NCI-H82 (cell line): ENCODE measurements at regions not wholly inside any gene's neighbourhood (a gene's known extent, or its start where the extent isn't known, plus 50 kb on each side); places are given as distances from the start of the nearest gene placed in this dataset.

ENCODE experiments used
- DNase-seq: peaks from one replicate; lab custom pipeline; 2025; lab: John Stamatoyannopoulos, UW

DNA sequence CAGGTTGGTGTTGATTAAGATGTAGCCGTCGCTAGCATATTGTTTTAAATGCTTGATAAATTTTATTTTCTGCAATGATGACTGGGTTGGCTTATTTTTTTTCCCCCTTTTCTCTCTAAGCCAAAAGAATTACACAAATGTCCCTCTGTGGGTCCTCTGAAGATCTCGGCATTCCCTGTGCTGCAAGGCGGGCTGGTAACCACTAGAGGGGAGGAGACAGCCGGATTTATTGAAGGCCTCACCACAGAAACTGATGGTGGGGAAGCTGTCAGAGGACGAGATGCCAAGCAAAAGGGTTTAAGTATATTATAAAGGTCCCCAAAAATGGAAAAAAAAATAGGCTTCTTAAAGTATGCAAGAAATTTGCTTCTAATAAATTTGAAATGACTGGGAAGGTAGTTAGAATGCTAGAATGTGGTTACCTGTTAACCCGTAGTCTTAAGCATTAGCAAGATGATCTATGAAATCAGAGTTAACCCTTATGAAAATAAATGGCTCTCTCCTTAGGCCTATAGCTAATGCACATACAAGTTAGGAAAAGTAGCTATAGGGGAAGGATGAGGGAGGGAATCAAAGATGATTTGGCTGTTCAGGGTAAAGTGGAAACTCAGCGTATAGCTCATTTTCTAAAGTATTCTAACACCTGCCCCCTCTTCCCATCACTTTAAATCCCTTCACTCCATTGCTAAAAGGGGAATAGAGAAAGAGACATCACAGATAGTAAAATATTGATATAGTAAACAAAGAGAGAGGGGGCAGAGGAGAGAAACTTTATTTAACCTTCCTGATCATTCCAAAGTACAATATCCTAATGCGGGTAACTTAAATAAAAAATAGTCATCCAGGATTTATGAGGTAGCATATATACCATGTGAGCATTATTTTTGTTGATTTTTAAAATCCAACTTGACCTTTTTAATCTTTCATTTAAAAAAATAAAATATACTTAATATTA, 894.5 kb upstream of the POU3F3 start:
- peak; percentile 57 for DNase-seq

- DNase-seq, result no peak
These were observed 893.8 kb upstream of the POU3F3 start for GRCh38 chr2:103960129-103960513.

DNA sequence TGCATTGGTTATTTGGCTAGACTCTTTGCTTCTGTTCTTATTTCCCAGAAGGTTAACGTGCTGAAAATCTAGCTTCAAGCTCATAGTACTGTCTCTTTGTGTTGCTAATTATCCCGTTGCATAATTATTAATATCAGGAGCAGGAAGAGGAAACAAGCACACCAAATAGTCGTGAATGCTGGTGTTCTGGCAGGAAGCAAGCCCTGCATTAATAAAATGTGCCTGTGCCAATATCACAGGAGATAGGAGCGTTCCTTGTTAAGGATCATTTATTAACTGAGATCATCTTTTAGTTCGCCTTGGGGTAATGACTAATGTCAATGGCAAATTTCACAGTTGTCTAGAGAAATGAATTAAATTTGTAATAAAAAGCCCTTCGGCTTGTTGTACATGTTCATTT, 893.0 kb upstream of the POU3F3 start:
- no peak for DNase-seq

GRCh38 chr2:103961862-103962261, 892.1 kb upstream of the POU3F3 start:
- no peak for DNase-seq

DNA sequence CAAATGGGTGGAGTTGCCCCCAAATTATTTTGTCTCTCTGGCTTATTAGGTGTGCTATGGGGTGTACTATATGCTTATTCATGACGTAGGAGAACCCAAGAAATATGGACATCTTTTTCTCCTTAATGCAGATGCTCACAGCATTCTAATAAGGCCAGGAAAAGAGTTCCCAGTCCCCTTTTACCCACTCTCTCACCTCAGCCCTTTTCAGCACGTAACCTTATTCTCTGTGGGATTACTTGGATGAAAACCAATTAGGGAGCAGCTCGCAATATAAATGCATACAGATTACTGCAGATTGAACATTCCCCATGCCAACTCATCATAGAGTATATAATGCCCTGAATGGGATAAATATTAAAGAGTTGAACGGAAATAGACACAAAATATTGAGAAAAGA, 891.2 kb upstream of the POU3F3 start:
- DNase-seq, result no peak

- DNase-seq, result no peak
These were observed 890.7 kb upstream of the POU3F3 start for GRCh38 chr2:103963146-103963725.

DNA sequence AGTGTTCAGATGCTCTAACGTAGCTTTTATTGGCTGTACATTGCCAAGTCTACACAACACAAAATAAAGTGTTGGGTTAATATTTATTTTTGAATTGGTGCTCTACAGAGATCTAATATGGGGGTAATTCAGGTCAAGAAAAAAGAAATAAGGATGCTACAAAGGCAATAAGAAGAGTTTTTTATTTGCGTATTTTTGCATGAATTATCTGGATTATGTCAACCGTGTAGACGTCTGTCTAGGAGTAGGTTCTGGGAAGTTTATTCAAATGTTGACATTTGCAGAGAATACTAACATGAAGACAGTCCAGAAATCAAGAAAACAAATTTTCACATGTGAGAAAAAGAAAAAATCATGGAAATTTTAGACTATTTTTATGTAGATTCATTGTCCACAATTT, 876.7 kb upstream of the POU3F3 start:
- no peak for DNase-seq

- DNase-seq, result no peak
These were observed 876.2 kb upstream of the POU3F3 start for GRCh38 chr2:103977668-103978067.

DNA sequence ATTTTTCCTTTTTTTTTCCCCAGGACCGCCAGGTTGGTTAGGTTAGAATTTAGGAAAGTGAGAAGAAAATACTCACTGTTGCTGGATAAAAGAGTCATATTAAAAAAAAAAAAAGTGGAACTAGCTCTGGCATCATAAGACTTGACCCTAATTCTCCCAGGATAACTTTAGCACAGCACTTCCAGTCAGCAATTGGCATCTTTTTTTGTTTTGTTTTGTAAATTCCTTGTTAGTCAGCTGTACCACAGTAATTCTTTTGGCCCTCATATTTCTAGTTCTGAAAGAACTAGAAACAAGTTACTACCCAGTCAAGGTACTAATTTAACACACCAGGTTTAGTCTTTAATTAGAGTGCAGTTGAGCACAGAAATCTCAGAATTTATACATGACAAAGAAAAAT, 873.5 kb upstream of the POU3F3 start:
- DNase-seq, result no peak

DNA sequence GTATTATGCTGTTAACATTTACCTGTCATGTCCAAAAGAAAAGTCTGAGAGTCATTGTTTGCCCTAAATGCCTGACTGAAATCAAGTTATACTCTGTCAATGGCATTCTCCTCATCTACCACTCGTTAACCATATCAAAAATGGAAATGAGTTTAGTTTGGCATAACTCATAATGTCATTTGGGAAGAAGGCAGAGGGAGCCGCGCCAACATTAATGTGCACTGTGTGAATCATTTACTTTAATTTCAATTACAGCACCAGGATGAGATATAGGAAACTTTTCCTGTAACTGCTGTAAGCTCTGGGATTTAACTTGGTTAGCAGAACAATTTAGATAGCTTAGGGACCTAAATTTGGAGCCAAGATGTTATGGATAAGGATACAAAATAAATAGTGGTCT, 871.2 kb upstream of the POU3F3 start:
- no peak for DNase-seq

GRCh38 chr2:103986001-103986400, 867.9 kb upstream of the POU3F3 start:
- no peak for DNase-seq

DNA sequence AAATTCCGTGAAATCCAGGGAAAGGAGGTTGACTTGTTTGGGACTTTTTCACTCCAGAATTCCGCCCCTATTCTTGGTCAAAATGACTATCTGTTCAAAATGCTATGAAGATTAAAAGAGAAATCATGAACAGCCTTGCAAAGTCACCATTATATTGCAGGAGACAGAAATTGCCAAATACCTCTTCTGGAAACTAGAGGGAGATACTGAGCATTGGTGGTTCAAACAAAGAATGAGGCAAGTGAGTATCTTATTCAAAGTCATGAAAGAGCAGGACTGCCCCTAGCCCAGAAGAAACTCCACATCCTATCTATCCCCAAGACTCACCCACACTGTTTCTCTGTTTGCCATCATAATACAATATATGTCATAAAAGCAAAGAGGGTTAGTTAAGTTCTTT, 862.3 kb upstream of the POU3F3 start:
- DNase-seq, result no peak

DNA sequence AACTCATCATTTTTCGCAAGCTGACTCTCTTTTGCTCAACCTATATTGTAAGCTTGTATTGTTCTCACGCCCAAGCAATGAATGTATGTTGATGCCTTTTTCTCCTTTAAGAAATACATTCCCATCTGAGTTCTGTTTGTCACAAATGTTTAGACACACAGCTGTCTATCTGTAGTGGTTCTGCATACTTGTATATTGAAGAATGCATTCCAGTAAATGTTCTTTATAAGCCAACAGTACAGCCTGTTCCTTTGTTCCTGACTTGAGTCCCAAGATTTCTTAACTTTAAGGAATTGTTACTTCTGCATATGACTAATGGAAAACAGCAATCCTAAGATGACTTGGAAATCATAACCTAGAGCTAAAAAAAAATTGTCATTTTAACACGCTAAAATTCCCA, 849.1 kb upstream of the POU3F3 start:
- DNase-seq, result no peak

GRCh38 chr2:104016801-104017200, 837.1 kb upstream of the POU3F3 start:
- DNase-seq, result no peak

DNA sequence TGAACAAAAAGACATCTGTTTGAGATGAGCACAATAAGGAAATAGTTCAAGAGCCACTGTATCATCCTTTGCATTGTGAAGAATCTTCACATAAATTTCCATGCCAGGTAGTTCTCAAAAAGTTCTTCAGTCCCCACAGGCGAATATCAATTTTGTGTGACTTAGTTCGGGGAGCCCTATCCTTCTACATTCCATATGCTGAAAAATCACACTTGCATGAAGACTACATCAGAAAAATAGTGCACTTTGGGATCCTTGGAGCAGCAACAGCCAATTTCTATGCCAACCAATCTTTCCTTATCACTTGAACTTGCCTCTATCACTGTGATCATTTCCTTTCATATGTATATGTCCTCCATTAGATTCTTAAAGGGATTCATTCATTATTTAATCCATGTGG, 830.6 kb upstream of the POU3F3 start:
- no peak for DNase-seq

DNA sequence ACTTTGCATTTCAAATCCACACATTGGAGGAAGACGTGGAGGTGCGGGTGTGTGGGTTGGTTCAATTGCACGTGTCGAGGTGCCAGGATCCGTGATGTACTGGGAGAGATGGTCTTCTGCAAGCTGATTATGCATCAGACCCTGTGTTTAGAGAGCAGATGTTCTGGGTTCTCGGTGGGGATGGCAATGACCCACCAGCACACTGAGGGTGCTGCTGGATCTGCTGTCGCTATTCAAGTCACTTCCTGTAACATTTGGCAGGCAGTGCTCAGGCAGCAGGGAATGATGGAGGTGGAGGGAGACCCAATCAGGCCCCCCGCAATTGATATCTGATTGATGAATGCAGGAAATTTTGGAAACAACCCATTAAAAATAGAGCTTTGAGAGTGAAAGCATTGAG, 830.1 kb upstream of the POU3F3 start:
- DNase-seq, result no peak

DNA sequence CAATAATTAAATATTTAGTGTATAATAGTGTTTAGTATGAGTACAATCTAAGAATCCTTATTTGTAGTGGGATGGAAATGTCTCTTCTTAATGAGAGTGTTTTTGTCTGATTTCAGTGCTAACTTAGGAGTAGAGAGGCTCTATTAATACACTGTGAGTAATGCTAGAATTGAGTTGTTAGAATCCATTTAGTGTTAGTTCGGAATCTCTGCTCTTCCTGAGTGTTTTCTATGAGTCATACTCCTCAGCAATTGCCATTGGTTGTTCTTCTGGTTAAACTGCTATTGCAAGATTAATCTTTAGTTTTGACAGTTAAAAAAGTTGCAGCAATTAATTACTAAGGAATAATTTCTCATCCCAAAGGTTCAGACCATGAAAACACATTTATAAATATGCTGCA, 828.6 kb upstream of the POU3F3 start:
- no peak for DNase-seq

- no peak for DNase-seq
These were observed 827.2 kb upstream of the POU3F3 start for GRCh38 chr2:104026725-104027124.

GRCh38 chr2:104027321-104027720, 826.6 kb upstream of the POU3F3 start:
- DNase-seq, result no peak

DNA sequence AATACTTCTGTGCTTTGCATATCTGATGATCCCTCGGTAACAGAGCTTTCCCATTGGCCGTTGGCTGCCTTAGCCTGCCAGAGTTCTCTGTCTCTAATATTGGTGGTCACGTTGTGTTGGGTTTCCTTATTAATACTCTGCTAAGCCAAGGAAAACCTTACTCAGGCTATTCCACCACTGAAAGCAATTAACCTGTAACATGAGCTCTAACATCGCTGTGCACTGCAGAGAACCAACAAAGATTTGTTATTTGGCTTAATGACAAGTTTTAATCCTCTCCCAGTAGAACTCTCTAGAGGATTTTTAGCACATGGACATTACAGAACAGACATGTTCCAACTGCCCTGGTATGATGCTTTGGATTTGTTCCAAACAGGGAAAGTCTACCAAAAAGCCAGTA, 825.9 kb upstream of the POU3F3 start:
- peak; percentile 10 for DNase-seq

GRCh38 chr2:104033399-104033798, 820.5 kb upstream of the POU3F3 start:
- peak; percentile 6 for DNase-seq

DNA sequence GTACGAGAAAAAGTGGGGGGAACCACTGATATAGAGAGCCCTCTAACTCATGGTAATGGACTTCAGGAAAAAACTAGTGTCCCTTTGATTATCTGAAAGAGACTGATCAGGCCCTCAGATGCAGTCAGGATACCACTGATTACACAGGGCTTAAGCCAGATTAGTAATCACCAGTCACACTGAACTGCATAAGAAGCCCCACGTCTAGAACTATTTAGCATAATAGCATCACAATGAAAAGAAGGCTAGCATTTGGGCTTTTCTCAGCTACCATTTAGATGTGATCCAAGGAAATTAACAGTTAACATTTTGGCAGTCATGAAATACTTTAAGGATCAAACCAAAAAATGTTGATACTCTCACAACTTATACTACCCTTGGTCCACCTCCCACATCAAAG, 813.1 kb upstream of the POU3F3 start:
- DNase-seq, result peak; percentile 36

DNA sequence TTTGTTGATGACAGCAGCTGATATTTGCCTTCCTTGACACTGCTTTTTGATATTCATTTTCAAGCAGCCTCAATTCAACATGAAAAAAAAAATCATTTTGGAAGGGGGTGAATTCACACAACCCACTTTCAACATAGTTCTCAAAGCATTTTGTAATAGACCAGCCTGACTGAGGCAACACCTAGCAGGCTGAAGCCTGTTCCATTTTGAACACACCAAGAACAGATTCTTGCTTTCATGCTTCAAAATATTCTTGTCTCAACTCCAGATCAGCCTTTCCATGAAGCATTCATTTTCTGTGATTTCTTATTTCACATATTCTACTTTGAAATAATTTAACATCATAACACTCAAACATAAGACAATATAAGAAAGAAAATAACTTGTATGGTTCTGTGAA, 812.6 kb upstream of the POU3F3 start:
- DNase-seq, result no peak

DNA sequence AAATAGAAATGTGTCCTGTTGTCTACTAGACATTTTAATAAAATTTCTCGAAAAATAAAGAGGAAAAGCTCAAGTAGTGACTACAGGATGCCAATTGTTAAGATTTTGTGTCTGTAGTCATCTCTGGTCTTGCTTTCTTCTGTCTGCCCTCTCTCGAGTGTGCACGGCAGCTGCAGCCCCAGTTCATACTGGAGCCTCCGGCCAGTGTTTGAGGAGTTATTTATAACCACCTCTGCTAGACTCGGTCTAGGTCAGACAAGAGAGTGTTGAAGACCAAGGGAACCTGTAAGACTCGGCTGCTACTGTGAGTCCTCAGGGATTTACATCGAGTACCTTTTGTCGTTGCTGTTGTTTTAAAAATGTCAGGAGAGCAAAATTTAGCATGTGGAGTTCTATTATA, 810.1 kb upstream of the POU3F3 start:
- no peak for DNase-seq
